HG03521 (cell line): ENCODE measurements at regions not wholly inside any gene's neighbourhood (a gene's known extent, or its start where the extent isn't known, plus 50 kb on each side); places are given as distances from the start of the nearest gene placed in this dataset.
"Not testable (repeated sequence)": the region's sequence is repeated elsewhere in the genome, so short reads cannot be mapped to it uniquely, and the experiment has no call there.

Experiments
- ATAC-seq: cut with Tn5 transposase; IDR thresholded peaks from one replicate; pipeline ENCODE4 v1.9.1; 2021; ENCODE audit warnings: mild to moderate bottlenecking, moderate library complexity; ENCODE audit not compliant: unreplicated experiment

DNA sequence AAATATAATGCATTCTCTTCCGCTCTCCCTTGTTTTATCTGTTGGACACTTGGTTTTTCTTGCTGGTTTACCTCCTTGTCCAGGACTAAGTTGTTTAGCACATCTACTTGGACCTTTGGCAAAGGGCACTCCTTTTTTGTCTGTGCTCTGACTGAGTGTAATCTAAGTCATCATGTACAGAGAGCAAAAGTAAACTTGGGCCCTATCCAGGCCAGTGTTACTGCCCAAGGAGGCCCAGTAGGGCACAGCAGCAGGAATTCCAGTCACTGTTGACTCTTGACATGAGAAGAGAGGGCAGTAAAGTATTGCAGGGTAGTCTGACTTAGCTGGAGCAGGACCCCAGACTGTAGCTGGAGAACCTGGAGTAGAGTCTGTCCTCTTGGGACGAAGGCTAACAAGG is 445.5 kb downstream of the ZIC3 start:
- ATAC-seq, result no peak

DNA sequence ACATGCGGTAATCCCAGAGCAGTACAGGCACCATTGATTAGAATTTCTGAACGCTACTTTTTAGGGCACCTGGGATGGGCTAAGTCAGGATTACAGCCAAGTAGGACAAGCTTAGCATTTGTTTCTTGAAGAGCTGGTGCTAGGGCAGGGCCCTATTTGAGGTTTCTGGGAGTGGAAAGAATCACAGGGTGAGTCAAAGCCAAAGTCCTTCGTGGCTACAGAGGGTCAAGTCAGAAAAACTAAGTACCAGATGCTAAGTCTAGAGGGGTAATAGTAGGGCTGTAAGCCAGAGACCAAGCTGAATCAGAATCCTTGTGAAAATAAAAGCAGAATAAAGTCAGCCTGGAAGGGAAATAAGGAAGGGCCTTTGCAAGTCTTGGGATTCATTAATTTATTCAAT is 448.6 kb downstream of the ZIC3 start:
- ATAC-seq, result no peak

DNA sequence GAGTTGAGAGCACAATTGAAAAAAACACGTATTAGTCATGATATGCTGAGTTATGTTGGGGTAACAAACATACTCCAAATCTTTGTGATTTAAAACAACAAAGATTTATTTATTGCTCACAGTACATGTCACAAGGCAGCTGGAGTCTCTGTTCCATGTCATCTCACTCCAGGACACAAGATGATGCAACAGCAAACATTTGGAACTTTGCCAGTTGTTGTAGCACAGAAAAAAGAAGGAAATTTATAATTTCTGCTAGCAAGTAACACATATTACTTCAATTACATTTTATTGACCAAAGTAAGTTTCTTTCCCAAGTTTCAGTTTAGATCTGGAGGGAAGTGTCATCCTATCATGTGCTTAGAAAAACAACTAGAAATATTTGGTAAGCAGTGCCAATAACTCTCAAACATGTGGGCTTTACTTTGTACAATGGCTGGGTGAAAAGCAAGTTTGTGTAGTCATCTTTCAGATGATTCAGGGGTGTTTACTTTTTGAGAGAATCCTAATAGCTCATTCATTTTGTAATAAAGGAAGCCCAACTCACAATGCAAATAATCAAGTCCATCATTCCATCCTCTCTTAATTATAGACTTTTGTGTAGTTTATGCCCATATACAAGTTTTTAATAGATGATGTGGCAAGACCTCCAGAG is 452.3 kb downstream of the ZIC3 start:
- no peak for ATAC-seq

DNA sequence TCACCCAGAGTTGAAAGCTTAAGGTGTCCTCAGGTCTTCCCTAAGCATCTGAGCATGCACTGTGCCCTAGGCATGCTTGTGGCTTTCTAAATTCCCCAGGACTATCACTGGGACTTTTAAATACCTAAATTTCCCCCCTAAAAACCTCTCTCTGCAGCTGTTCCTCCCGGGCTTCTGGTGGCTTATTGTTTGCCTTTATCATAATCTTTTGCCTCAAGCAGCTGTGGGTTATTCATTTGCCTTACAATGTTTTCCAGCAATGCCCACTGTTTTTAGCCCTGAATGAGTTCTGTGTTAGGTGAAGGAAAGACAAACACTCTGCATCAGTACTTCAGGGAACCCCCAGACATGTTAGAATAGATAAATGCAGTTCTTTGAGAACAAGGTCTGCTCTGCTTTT is 455.0 kb downstream of the ZIC3 start:
- no peak for ATAC-seq

DNA sequence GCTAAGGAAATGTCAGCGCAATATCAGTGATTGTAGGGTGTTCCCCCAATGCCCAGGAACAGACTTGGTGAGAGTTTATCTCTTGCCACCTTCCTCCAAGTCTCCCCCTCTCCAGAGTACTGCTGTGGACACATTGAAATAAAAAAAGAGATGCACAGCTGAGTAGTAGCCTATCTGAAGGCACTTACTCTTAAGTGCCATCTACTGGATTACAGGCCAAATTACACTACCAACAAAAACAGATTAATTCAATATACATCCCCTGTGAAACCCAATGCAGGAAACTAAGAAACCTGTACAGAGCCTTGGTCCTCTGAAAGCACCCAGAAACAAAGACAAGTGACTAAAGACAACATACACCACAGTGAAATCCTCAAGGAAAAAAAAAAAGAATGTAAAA is 460.3 kb downstream of the ZIC3 start:
- peak; percentile 61 for ATAC-seq

DNA sequence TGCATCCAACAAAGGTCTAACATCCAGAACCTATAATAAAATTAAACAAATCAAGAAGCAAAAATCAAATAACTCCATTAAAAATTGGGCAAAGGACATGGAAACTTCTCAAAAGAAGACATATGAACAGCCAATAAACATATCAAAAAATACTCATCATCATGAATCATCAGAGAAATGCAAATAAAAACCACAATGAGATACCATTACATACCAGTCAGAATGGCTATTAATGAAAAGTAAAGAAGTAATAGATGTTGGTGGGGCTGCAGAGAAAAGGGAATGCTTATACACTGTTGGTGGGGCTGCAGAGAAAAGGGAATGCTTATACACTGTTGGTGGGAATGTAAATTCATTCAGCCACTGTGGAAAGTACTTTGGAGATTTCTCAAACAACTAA is 465.8 kb downstream of the ZIC3 start:
- no peak for ATAC-seq

DNA sequence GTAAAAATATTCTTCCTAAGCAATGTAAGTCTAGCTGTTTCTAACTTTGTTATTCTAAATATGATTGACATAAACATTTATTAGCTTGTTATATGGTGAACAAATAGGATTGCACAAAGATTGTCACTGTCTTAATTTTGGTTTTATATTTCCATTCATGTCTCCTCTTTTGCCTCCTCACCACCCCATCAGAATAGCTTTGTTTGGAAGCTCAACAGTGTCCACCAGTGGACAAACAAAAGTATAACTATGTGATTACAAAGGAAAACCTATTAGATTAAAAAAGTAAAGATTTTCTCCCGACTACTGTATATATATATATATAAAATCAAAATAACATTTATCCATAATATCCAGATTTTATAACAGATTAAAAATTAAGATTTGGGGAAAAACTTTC is 468.2 kb downstream of the ZIC3 start:
- ATAC-seq, result no peak

DNA sequence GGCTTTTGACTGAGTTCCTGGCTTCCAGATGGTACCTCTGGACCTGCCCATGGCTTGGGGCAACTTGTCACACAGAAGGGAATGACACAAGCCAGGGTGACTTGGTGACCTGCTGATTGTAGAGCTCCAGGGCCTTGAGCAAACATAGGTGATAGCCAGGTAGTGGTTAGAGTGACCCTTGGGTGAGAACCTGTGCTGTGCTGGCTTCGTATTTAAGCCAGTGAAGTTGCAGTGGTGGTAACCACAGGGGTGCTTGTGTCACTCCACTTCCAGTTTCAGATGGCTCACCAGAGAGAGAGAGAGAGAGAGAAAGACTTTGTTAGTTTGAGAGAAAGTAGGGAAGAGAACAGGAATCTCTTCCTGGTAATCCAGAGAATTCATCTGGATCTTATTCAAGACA is 471.6 kb downstream of the ZIC3 start:
- no peak for ATAC-seq

DNA sequence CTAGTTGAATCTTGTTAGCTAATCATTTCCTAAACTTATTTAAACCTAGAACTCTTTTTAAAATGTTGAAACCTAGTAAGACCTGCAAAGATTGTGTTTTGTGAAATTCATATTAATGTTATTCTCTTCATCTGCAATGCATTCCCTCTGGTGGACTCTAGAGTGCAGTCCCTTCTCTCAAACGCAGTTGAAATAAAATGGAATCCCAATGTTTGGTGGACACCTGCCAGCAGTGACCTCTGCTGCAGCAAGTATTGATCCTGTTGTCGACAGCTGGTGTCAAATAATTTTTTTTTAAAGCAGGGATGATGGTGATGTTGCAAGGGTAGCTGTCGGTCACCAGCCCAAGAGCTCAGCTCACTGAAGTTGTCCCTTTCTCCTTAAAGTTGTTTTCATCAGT is 492.0 kb downstream of the ZIC3 start:
- ATAC-seq, result no peak

DNA sequence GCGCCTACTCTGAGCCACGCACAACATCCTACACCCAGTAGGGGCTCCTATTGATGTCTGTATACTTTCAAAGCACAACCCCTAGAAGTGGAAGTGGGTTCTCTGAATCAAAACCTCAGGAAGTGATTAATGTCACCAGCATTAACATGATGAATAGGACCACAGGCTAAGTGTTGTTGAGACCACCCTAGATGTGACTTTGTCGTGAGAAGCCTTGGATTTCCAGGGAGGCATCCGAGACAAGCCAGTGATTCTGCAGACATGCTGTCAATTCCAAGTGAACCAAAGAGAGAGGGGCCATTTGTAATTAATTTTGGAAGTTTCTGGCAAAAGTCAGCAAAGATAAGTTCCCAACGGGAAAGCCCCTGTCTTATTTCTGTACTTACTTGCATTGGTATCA is 493.0 kb downstream of the ZIC3 start:
- ATAC-seq, result no peak

DNA sequence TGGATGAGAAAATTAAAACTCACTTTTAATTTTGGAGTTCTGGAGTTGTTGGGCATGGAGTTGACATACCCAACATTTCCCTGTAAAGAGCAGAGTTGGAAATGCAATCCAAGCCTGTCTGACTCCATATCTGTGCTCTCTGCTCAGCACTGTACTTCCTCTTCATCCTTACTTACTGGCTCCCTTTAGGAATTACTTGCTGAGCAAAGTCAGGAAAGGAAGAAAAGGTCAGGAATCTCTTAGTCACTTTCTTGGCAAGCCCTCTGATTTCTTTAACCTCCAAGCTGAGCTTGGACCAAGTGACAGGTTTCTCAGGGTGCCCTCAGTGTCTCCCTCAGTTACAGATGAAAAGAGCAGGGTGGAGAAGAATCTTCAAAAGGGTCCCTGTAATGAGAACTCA is 501.5 kb downstream of the ZIC3 start:
- no peak for ATAC-seq

DNA sequence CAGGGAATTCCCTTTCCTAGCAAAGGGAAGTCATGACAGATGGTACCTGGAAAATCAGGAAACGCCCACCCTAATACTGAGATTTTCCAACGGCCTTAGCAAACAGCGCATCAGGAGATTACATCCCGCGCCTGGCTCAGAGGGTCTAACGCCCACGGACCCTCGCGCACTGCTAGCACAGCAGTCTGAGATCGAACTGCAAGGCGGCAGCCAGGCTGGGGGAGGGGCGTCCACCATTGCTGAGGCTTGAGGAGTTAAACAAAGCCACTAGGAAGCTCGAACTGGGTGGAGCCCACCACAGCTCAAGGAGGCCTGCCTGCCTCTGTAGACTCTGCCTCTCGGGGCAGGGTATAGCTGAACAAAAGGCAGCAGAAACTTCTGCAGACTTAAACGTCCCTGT is 507.7 kb downstream of the ZIC3 start:
- ATAC-seq, result no peak

DNA sequence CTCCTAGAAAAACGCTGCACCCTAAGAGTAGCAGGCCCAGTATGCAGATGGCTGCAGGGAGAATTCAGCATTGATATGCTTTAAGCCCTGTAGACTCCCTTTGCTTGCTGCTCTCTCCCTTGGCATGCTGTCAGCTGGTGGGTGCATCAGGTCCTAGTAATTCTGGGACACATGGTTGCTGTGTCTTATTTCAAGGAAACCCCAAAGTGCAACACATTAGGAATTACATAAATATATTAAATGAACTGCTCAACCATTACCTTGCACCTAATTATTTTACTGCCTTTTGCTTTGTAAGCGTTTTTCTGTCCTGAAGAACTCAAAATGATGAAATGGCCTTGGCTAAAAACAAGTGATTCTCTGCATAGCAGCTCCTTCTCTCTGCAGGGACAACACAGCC is 516.3 kb downstream of the ZIC3 start:
- no peak for ATAC-seq

DNA sequence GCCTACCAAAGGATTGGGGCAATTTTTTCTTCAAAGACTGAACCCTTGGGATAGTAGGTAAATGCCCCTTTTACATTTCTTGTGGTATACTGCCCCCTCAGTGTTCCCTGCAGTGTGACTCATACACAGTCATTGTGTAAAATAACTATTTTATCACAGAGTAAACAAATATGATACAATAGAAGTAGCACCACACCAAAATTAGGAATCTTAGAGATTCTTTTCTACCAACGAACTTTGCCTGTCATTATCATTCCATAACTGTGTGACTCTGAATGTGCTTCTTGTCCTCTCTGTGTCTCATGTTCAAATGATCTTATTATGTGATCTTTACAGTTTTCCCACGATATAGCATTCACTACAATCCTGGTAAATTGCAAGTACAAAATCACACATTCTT is 517.0 kb downstream of the ZIC3 start:
- no peak for ATAC-seq

DNA sequence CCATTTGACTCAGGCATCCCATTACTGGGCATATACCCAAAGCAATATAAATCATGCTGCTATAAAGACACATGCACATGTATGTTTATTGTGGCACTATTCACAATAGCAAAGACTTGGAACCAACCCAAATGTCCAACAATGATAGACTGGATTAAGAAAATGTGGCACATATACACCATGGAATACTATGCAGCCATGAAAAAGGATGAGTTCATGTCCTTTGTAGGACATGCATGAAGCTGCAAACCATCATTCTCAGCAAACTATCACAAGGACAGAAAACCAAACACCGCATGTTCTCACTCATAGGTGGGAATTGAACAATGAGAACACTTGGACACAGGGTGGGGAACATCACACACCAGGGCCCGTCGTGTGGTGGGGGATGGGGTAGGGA is 545.0 kb downstream of the ZIC3 start:
- not testable (repeated sequence) for ATAC-seq

DNA sequence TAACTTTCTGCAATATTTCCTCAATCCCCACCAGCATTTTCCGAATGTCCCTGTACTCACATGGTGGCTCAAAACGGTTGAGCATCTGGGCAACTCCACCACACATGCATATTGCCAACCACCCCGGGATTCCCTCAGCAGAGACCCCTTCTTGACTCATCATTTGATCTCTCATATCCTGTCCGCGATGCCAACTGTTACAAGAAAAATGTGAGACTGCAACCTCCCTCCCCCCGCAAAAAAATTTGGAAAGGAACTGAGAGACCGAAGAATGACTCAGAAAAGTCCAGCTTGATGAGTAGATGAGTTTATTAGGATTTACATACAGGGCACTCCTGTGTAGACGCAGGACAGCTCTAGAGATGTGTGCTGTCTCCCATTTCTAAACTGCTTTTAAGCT is 561.4 kb downstream of the ZIC3 start:
- no peak for ATAC-seq

DNA sequence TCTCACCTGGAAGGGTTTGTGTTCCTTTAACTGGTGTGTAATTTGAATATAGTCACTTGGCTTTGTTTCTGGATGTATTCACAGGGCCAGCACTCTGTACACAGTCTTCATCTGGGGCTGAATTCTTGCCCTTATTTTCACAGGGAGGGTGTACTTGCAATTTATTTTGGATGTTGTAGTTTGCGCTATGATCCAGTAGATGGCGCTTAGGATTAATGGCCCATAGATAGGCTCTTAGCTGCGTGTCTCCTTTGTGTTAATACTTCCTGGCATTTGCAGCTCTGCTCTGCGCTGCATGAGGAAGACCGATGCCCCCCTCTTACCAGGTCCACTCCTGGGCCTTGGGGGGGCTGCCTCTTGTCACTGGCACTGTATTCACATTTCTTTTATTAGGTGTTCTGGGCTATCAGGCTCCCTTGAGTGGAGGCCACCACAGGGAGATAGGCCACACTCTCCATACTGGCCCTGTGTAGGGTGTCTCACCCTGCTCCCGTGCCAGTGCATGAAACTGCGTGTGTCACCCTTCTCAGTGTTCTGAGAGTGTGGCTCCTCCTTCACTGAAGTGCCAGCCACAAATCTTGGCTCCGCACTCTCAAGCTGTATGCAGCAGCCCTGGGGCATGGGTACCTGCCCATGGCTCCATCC is 562.2 kb downstream of the ZIC3 start:
- no peak for ATAC-seq

DNA sequence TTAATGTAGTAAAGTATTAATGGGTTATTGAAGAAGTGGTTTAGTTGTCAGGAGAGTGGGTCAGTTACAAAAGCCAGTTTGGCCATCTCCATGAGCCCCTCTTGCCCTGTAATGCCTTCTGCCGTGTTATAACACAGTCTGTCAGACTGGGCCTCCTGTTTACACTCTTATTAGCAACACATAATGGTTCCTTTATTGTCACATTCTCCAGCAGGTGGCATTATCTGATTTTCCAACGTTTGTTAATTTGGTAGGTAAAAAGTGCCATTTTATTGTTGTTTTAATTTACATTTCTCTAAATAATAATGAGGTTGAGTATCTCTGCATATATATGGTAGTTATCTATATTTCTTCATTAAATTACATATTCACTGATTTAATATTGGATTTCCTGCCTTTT is 560.8 kb downstream of the FGF13 start:
- ATAC-seq, result no peak

DNA sequence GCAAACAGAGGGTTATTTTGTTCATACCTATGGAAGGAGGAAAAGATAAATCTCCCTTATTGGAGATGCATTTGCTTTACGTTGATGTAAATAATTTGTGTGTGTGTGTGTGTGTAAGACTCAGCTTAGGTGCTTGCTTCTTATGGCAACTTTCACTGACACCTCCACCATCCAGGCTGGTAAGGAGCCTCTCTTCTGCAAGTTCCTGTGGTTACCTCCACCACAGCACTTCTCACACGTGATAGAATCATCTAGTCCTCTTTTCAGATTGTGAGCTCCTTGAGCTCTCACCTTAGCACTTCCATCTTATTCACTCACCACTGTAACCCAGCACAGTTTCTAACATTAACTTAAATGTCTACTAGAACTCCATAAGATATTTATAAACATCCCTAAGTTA is 553.7 kb downstream of the FGF13 start:
- no peak for ATAC-seq

DNA sequence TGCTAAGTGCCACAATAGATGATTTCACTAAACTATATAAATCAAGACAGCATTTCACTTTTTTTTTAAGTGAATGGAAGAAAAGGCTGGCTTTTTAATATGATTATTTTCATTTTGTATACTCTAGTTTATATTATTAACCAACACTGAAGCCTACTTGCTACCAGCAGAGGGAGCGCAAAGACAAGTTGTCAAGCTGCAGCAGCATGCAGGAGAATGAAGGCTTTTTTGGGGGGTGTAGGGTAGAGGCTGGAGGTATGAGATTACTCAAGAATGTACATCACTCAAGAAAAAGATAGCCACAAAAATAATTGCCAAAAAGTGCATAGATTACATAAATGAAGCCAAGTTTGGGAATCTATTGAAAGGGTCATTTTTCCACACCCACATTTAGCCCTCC is 519.5 kb downstream of the FGF13 start:
- no peak for ATAC-seq

DNA sequence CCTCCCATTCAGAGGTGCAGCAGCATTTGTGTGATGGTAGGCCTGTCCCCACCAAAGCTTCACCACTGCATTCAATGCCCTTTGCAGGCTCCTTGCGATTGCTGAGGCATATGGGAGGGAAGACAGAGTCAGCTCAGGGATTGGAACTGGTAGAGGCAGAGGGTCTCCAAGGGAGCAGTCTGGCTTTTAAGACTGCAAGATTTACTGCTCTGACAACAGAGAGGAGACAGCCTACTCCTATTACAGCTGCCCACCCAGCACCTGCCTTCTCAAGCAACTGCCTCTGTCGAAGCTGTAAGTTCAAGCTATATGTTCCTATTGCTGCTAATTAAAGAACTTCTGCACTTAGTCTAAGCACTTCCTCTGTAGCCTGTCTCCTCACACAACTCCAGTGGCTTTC is 481.8 kb downstream of the FGF13 start:
- no peak for ATAC-seq

DNA sequence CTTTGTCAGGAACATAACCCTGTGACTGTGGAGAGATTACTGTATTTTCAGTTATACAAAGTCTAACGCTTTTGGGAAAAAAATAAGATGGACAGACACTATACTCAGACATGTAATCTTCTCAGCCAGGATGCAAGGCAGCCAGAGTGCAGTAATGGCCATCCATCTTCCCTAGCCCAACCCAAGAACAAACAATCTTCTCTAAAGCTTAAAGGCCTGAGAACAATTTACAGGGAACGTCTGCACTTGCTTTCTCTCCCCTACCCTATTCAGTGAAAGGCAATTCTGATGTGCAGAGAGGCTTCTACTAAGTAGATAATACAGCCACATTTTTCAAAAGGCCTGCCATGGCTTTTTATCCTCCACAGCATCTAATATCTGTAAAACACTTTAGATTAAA is 471.3 kb downstream of the FGF13 start:
- ATAC-seq, result no peak

DNA sequence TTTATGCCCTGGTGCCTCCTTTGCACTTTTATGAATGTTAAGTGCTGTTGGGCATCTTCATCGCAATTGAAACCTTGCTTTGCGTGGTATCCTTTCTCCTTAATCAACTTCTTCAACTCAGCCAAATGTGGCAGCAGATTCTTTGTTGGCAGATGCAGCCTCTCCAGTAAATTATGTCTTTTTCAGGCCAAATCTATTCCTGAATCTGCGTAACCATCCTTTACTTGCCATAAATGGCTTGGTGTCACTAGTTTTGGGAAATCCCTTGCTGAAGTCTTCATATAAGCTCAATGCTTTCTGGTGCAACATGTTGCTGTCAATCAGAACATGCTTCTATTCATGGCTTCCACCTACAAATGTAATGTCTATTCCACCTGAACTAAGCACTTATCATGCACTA is 457.5 kb downstream of the FGF13 start:
- no peak for ATAC-seq
